HCT116 (cell line): ENCODE measurements at regions not wholly inside any gene's neighbourhood (a gene's known extent, or its start where the extent isn't known, plus 50 kb on each side); places are given as distances from the start of the nearest gene placed in this dataset.

Experiments used
- CEBPB ChIP-seq: IDR thresholded peaks from 2 replicates; pipeline ENCODE4 v1.6.1; 2012; ENCODE audit warnings: low read depth
- CTCF ChIP-seq, 3 experiments: fragments of 200-600 bp in 1 of 3; sonication (generic) in 1 of 3; IDR thresholded peaks in 2 of 3; conservative IDR thresholded peaks in 1 of 3; 2 replicates each; pipeline ENCODE4 v1.5.1; 2012 to 2017; ENCODE audit warnings: low read depth in 2 of 3, low read length in 2 of 3, antibody characterized with exemption in 1 of 3, borderline replicate concordance in 1 of 3, control low read depth in 1 of 3, mild to moderate bottlenecking in 1 of 3, mixed read lengths in 1 of 3, mixed run types in 1 of 3, moderate library complexity in 1 of 3; ENCODE audit not compliant: insufficient read depth in 1 of 3
- EGR1 ChIP-seq: IDR thresholded peaks from 2 replicates; pipeline ENCODE4 v1.6.1; 2012; ENCODE audit warnings: low read depth
- EZH2 ChIP-seq: fragments of 200-600 bp; sonication (generic); IDR thresholded peaks from 2 replicates; pipeline ENCODE4 v1.6.1; 2017; ENCODE audit warnings: antibody characterized with exemption, mixed run types
- FOSL1 ChIP-seq: IDR thresholded peaks from 2 replicates; pipeline ENCODE4 v1.6.1; 2012; ENCODE audit warnings: low read depth
- POLR2A ChIP-seq: IDR thresholded peaks from 2 replicates; pipeline ENCODE4 v1.7.0; 2011; ENCODE audit warnings: borderline replicate concordance; ENCODE audit not compliant: insufficient read depth, insufficient read length; ENCODE audit errors: extremely low read depth
- POLR2AphosphoS5 ChIP-seq: IDR thresholded peaks from 2 replicates; pipeline ENCODE4 v1.6.1; 2011; ENCODE audit warnings: mild to moderate bottlenecking, low read depth, low read length, moderate library complexity
- RAD21 ChIP-seq: IDR thresholded peaks from 2 replicates; pipeline ENCODE4 v1.6.1; 2012; ENCODE audit warnings: low read depth, mild to moderate bottlenecking
- SIN3A ChIP-seq: IDR thresholded peaks from 2 replicates; pipeline ENCODE4 v1.6.1; 2012; ENCODE audit warnings: low read depth
- SP1 ChIP-seq: IDR thresholded peaks from 2 replicates; pipeline ENCODE4 v1.6.1; 2012; ENCODE audit warnings: low read depth
- ZBTB33 ChIP-seq: IDR thresholded peaks from 2 replicates; pipeline ENCODE4 v1.6.1; 2011; ENCODE audit warnings: mild to moderate bottlenecking, low read length, moderate library complexity; ENCODE audit not compliant: insufficient replicate concordance; ENCODE audit errors: extremely low read depth
- ZNF274 ChIP-seq: fragments of 200-500 bp; sonication (Bioruptor generic); IDR thresholded peaks from 2 replicates; pipeline ENCODE4 v1.6.1; 2014; ENCODE audit warnings: mild to moderate bottlenecking, low read depth, low read length, inconsistent platforms
- TF ChIP-seq, protein P1 (sequence below): IDR thresholded peaks from 2 replicates; pipeline ENCODE4 v1.6.1; 2012

DNA sequence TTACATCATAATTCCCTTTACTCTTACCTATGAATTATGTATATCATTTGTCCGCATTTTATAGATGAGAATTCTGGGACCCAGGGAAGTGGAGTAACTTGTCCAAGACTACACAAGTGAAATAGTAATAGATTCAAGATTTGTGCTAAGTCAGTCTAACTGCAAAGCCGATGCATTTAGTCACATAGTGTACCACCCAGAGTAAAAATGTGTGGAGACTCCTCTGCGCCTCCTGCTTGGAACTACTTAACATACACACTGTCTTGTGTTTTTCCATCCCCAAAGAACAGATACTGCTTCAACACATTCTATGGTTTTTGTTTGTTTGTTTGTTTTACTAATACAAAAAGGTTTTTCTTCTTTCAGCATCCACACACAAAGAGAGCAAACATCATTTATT is 729.8 kb downstream of the PRELID2 start:
- TF ChIP-seq EZH2 (no peak), CTCF (IDR thresholded peaks at IDR 0.05 in 2 of 3, conservative IDR thresholded peaks at IDR 0.05 in 1 of 3; ENCODE audit: borderline replicate concordance in 1 of 3, insufficient read depth in 1 of 3, low read depth in 2 of 3, low read length in 2 of 3) (no peak), POLR2AphosphoS5 (no peak), EGR1 (no peak), ZNF274 (no peak), CEBPB (no peak), RAD21 (no peak), SIN3A (no peak), FOSL1 (no peak), SP1 (no peak), ZBTB33 (no peak), POLR2A (no peak)
- TF ChIP-seq, protein P1, sequence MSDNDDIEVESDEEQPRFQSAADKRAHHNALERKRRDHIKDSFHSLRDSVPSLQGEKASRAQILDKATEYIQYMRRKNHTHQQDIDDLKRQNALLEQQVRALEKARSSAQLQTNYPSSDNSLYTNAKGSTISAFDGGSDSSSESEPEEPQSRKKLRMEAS = no peak
